H1 (cell line): ENCODE measurements at regions not wholly inside any gene's neighbourhood (a gene's known extent, or its start where the extent isn't known, plus 50 kb on each side); places are given as distances from the start of the nearest gene placed in this dataset.

ENCODE experiments used
- CTCF ChIA-PET: fragments of 300-600 bp; sonication (Branson Sonifier 250); formaldehyde crosslinking; loops from one replicate; lab custom pipeline; 2021; ENCODE audit not compliant: partially characterized antibody; lab: Charles Lee
- POLR2A ChIA-PET: fragments of 300-600 bp; sonication (Branson Sonifier 250); formaldehyde crosslinking; loops from one replicate; lab custom pipeline; 2021; ENCODE audit warnings: inconsistent platforms; ENCODE audit not compliant: partially characterized antibody; lab: Charles Lee
- DNase-seq, 2 experiments: peaks; one replicate each; pipeline versions ENCODE4 v3.0.0 to v3.0.0-alpha.2; 2010 to 2022; ENCODE audit warnings: low spot score in 2 of 2, low read depth in 1 of 2, mixed read lengths in 1 of 2
- FAIRE-seq: peaks from 2 replicates; lab custom pipeline; 2011; peaks lifted over from hg19 to GRCh38; lab: Jason Lieb, UNC
- H2AFZ ChIP-seq: 2 replicates; pipeline ENCODE4 v1.8.1; 2012; ENCODE audit warnings: low read length, inconsistent platforms
- H2AK5ac ChIP-seq: 2 replicates; pipeline ENCODE4 v1.6.1; 2013; ENCODE audit warnings: low read depth, low read length
- H2BK120ac ChIP-seq: replicated peaks from 2 replicates; pipeline ENCODE3; 2013; ENCODE audit warnings: low read depth, low read length, inconsistent platforms
- H2BK12ac ChIP-seq: 2 replicates; pipeline ENCODE4 v1.6.1; 2013; ENCODE audit warnings: low read depth, low read length
- H2BK15ac ChIP-seq: 2 replicates; pipeline ENCODE4 v1.6.1; 2013; ENCODE audit warnings: low read length
- H2BK20ac ChIP-seq: 2 replicates; pipeline ENCODE4 v1.6.1; 2013; ENCODE audit warnings: low read length
- H2BK5ac ChIP-seq: 2 replicates; pipeline ENCODE4 v1.6.1; 2013; ENCODE audit warnings: low read depth, low read length
- H3K14ac ChIP-seq: 2 replicates; pipeline ENCODE4 v1.6.1; 2013; ENCODE audit warnings: inconsistent platforms; ENCODE audit not compliant: insufficient read length
- H3K18ac ChIP-seq: 2 replicates; pipeline ENCODE4 v1.6.1; 2013; ENCODE audit warnings: low read length; ENCODE audit errors: extremely low read depth
- H3K23ac ChIP-seq: 2 replicates; pipeline ENCODE4 v1.6.1; 2013; ENCODE audit warnings: inconsistent platforms; ENCODE audit not compliant: insufficient read length
- H3K23me2 ChIP-seq: 2 replicates; pipeline ENCODE4 v1.6.1; 2013; ENCODE audit warnings: low read depth, low read length
- H3K27ac ChIP-seq: 2 replicates; pipeline ENCODE4 v1.6.1; 2011; ENCODE audit warnings: low read depth, low read length, inconsistent platforms
- H3K27me3 ChIP-seq, 4 experiments: replicated peaks in 1 of 4; 1 replicate in 1 of 4; 2 replicates in 3 of 4; pipeline versions ENCODE4 v1.6.1 to v1.8.1; 2011 to 2013; ENCODE audit warnings: low read length in 3 of 4, mild to moderate bottlenecking in 3 of 4, inconsistent platforms in 2 of 4, mixed read lengths in 2 of 4, moderate library complexity in 1 of 4; ENCODE audit not compliant: control insufficient read depth in 3 of 4, insufficient read depth in 3 of 4; ENCODE audit errors: extremely low read depth in 1 of 4
- H3K36me3 ChIP-seq, 4 experiments: 2 replicates each; pipeline versions ENCODE4 v1.6.1 to v1.8.1; 2011 to 2013; ENCODE audit warnings: mild to moderate bottlenecking in 4 of 4, low read length in 3 of 4, moderate library complexity in 2 of 4, control low read depth in 1 of 4, inconsistent platforms in 1 of 4; ENCODE audit not compliant: insufficient read depth in 4 of 4, control insufficient read depth in 2 of 4
- H3K4ac ChIP-seq: replicated peaks from 2 replicates; pipeline ENCODE3; 2013; ENCODE audit warnings: low read length, low read depth, mixed read lengths, inconsistent platforms; ENCODE audit not compliant: insufficient read length
- H3K4me1 ChIP-seq, 4 experiments: replicated peaks in 1 of 4; 1 replicate in 1 of 4; 2 replicates in 3 of 4; pipeline versions ENCODE4 v1.6.1 to v1.8.1; 2011 to 2013; ENCODE audit warnings: low read length in 3 of 4, inconsistent platforms in 2 of 4, mixed read lengths in 1 of 4; ENCODE audit not compliant: insufficient read depth in 4 of 4, control insufficient read depth in 3 of 4
- H3K4me2 ChIP-seq, 2 experiments: 2 replicates each; pipeline versions ENCODE4 v1.6.1 to v1.8.1; 2011 to 2013; ENCODE audit warnings: low read depth in 2 of 2, low read length in 2 of 2, control low read depth in 1 of 2, inconsistent platforms in 1 of 2, mild to moderate bottlenecking in 1 of 2; ENCODE audit not compliant: insufficient read depth in 1 of 2
- H3K4me3 ChIP-seq, 4 experiments: fragments of 200-600, 300-600 bp in 1 of 4; sonication (generic), shearing (Covaris generic), sonication (Bioruptor Twin) in 1 of 4; 2 replicates each; pipeline versions ENCODE4 v1.5.1 to v1.8.1; 2011 to 2016; ENCODE audit warnings: low read length in 4 of 4, low read depth in 3 of 4, control low read depth in 2 of 4, inconsistent platforms in 2 of 4, mild to moderate bottlenecking in 2 of 4, mixed read lengths in 1 of 4, moderate library complexity in 1 of 4; ENCODE audit not compliant: insufficient read depth in 2 of 4; ENCODE audit errors: extremely low read depth in 1 of 4
- H3K56ac ChIP-seq: replicated peaks from 2 replicates; pipeline ENCODE3; 2013; ENCODE audit warnings: low read depth, mild to moderate bottlenecking, mixed read lengths, low read length, inconsistent platforms; ENCODE audit not compliant: insufficient read length
- H3K79me1 ChIP-seq: 2 replicates; pipeline ENCODE4 v1.6.1; 2013; ENCODE audit warnings: low read depth, low read length, control low read depth
- H3K79me2 ChIP-seq, 2 experiments: 2 replicates each; pipeline versions ENCODE4 v1.6.1 to v1.8.1; 2012 to 2013; ENCODE audit warnings: low read length in 2 of 2, mild to moderate bottlenecking in 2 of 2, inconsistent platforms in 1 of 2; ENCODE audit not compliant: insufficient read depth in 2 of 2, control insufficient read depth in 1 of 2
- H3K9ac ChIP-seq, 4 experiments: replicated peaks in 1 of 4; 1 replicate in 1 of 4; 2 replicates in 3 of 4; pipeline versions ENCODE4 v1.6.1 to v1.8.1; 2011 to 2013; ENCODE audit warnings: low read depth in 3 of 4, low read length in 3 of 4, control low read depth in 2 of 4, mild to moderate bottlenecking in 2 of 4, moderate library complexity in 2 of 4, inconsistent platforms in 1 of 4; ENCODE audit errors: extremely low read depth in 1 of 4
- H3K9me3 ChIP-seq, 2 experiments: 2 replicates each; pipeline versions ENCODE4 v1.6.1 to v1.8.1; 2012 to 2013; ENCODE audit warnings: mild to moderate bottlenecking in 2 of 2, moderate library complexity in 2 of 2, control low read depth in 1 of 2, inconsistent platforms in 1 of 2, low read depth in 1 of 2, low read length in 1 of 2, mixed read lengths in 1 of 2; ENCODE audit not compliant: insufficient read depth in 2 of 2
- H4K20me1 ChIP-seq, 2 experiments: replicated peaks in 1 of 2; 2 replicates each; pipeline versions ENCODE3 to v1.8.1; 2011 to 2013; ENCODE audit warnings: inconsistent platforms in 2 of 2, low read length in 2 of 2, mild to moderate bottlenecking in 1 of 2; ENCODE audit not compliant: insufficient read depth in 2 of 2, control insufficient read depth in 1 of 2
- H4K5ac ChIP-seq: 2 replicates; pipeline ENCODE4 v1.6.1; 2013; ENCODE audit warnings: low read length, low read depth, mixed read lengths, inconsistent platforms; ENCODE audit not compliant: insufficient read length
- H4K8ac ChIP-seq: 2 replicates; pipeline ENCODE4 v1.8.0; 2013; ENCODE audit warnings: mild to moderate bottlenecking, moderate library complexity, low read length, inconsistent platforms; ENCODE audit not compliant: insufficient read depth; ENCODE audit errors: extremely low read depth
- H4K91ac ChIP-seq: replicated peaks from 2 replicates; pipeline ENCODE3; 2013; ENCODE audit warnings: low read length, mixed read lengths, inconsistent platforms; ENCODE audit not compliant: insufficient read length
- BACH1 ChIP-seq: IDR thresholded peaks from 2 replicates; pipeline ENCODE4 v1.6.1; 2012; ENCODE audit warnings: low read length, improper control_type of control experiment
- CHD1 ChIP-seq: IDR thresholded peaks from 2 replicates; pipeline ENCODE4 v1.6.1; 2012; ENCODE audit warnings: low read depth, low read length, improper control_type of control experiment
- HDAC6 ChIP-seq: IDR thresholded peaks from one replicate; pipeline ENCODE4 v1.7.1; 2012; ENCODE audit warnings: low read depth, mild to moderate bottlenecking, inconsistent platforms, low read length, moderate library complexity
- JUND ChIP-seq: IDR thresholded peaks from 2 replicates; pipeline ENCODE4 v1.6.1; 2011; ENCODE audit warnings: mild to moderate bottlenecking, improper control_type of control experiment, low read length
- KDM1A ChIP-seq: fragments of 200-600, 300-600 bp; sonication (generic); IDR thresholded peaks from 2 replicates; pipeline ENCODE4 v1.7.1; 2016; ENCODE audit warnings: mild to moderate bottlenecking, low read length, borderline replicate concordance
- MAFK ChIP-seq: IDR thresholded peaks from 2 replicates; pipeline ENCODE4 v1.6.1; 2012; ENCODE audit warnings: low read depth, mild to moderate bottlenecking, improper control_type of control experiment, low read length
- NRF1 ChIP-seq: IDR thresholded peaks from 2 replicates; pipeline ENCODE4 v1.6.1; 2011; ENCODE audit warnings: mild to moderate bottlenecking, low read depth, low read length, improper control_type of control experiment
- PHF8 ChIP-seq: fragments of 200-600 bp; sonication (generic); conservative IDR thresholded peaks from 2 replicates; pipeline ENCODE4 v1.7.1; 2012; ENCODE audit warnings: low read depth, mild to moderate bottlenecking, inconsistent platforms, low read length, moderate library complexity
- POU5F1 ChIP-seq: IDR thresholded peaks from 2 replicates; pipeline ENCODE4 v1.6.1; 2011; ENCODE audit warnings: low read depth, mild to moderate bottlenecking, low read length, moderate library complexity
- SAP30 ChIP-seq: fragments of 300-600 bp; sonication (generic); IDR thresholded peaks from 2 replicates; pipeline ENCODE4 v1.7.1; 2012; ENCODE audit warnings: low read length, moderate library complexity, mild to moderate bottlenecking, inconsistent platforms; ENCODE audit not compliant: insufficient read depth, insufficient replicate concordance
- SUZ12 ChIP-seq: fragments of 200-600 bp; sonication (generic); IDR thresholded peaks from 2 replicates; pipeline ENCODE4 v1.6.1; 2012; ENCODE audit warnings: mild to moderate bottlenecking, inconsistent platforms, low read length, moderate library complexity, mixed read lengths
- TAF1 ChIP-seq: IDR thresholded peaks from 2 replicates; pipeline ENCODE4 v1.6.1; 2011; ENCODE audit warnings: mild to moderate bottlenecking, low read depth, low read length
- WGBS, 2 experiments: shearing (Covaris generic) in 1 of 2; methylation state at CpG; one replicate each; pipeline versions ENCODE4 v1.1.6 to v1.1.7; 2013 to 2015; ENCODE audit warnings: low lambda C conversion rate in 2 of 2, mixed read lengths in 2 of 2, inconsistent platforms in 1 of 2, low coverage in 1 of 2, missing lambda C conversion rate in 1 of 2; ENCODE audit not compliant: insufficient replicate concordance in 2 of 2, insufficient coverage in 1 of 2, insufficient read length in 1 of 2; ENCODE audit errors: extremely low coverage in 1 of 2, missing lambda C conversion rate in 1 of 2; 5-methylcytosine and 5-hydroxymethylcytosine counted together
- TF ChIP-seq, protein P1 (sequence below), 3 experiments: IDR thresholded peaks; 1 replicate in 2 of 3; 2 replicates in 1 of 3; pipeline versions ENCODE4 v1.5.1 to v1.6.1; 2011; ENCODE audit warnings: low read length in 3 of 3, mild to moderate bottlenecking in 3 of 3, inconsistent platforms in 2 of 3, low read depth in 1 of 3, moderate library complexity in 1 of 3; ENCODE audit not compliant: insufficient read depth in 1 of 3; ENCODE audit errors: control extremely low read depth in 1 of 3

- Histone ChIP-seq H3K18ac (no peak overlapping the region), H2BK5ac (no peak overlapping the region), H2BK120ac (no peak overlapping the region), H3K4ac (no peak overlapping the region), H3K4me1 (peaks cover 0 to 4% (median 0%) of the 10 kb centered on the region in 4 experiments; a peak in 2 of 7 replicates), H3K27ac (no peak overlapping the region), H4K20me1 (no peaks in the 10 kb centered on the region), H3K4me2 (no peak overlapping the region), H2BK12ac (no peak overlapping the region), H3K4me3 (no peak overlapping the region), H3K23ac (no peak overlapping the region), H3K23me2 (no peaks in the 10 kb centered on the region), H3K36me3 (no peaks in the 10 kb centered on the region), H3K79me1 (no peaks in the 10 kb centered on the region), H2AFZ (no peak overlapping the region), H2BK20ac (no peak overlapping the region), H3K79me2 (no peaks in the 10 kb centered on the region), H2BK15ac (no peak overlapping the region), H3K9me3 (no peaks in the 10 kb centered on the region), H3K56ac (no peak overlapping the region), H3K9ac (no peak overlapping the region), H4K5ac (no peak overlapping the region), H4K8ac (no peak overlapping the region), H3K14ac (no peak overlapping the region), H4K91ac (no peak overlapping the region), H3K27me3 (no peaks in the 10 kb centered on the region), H2AK5ac (no peak overlapping the region)
- FAIRE-seq, result no peak
- 94% methylated on average over 4 of the region's 4 CpGs; no CpG with 5 or more reads in 1 of the 2 experiments for WGBS, 2 experiments
- no peak for DNase-seq
- POLR2A ChIA-PET, result no interaction called here
- CTCF ChIA-PET, result interaction anchor here (1.3 to 1.5 kb wide), 2 partner anchors 32 to 275 kb away, joined by 3 read pairs; no protein-coding TSS in a partner anchor
- TF ChIP-seq BACH1 (no peak), SAP30 (no peak), SUZ12 (no peak), TAF1 (no peak), HDAC6 (no peak), NRF1 (no peak), PHF8 (no peak), JUND (no peak), MAFK (no peak), POU5F1 (no peak), KDM1A (no peak), CHD1 (no peak)
- TF ChIP-seq, protein P1, sequence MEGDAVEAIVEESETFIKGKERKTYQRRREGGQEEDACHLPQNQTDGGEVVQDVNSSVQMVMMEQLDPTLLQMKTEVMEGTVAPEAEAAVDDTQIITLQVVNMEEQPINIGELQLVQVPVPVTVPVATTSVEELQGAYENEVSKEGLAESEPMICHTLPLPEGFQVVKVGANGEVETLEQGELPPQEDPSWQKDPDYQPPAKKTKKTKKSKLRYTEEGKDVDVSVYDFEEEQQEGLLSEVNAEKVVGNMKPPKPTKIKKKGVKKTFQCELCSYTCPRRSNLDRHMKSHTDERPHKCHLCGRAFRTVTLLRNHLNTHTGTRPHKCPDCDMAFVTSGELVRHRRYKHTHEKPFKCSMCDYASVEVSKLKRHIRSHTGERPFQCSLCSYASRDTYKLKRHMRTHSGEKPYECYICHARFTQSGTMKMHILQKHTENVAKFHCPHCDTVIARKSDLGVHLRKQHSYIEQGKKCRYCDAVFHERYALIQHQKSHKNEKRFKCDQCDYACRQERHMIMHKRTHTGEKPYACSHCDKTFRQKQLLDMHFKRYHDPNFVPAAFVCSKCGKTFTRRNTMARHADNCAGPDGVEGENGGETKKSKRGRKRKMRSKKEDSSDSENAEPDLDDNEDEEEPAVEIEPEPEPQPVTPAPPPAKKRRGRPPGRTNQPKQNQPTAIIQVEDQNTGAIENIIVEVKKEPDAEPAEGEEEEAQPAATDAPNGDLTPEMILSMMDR (IDR thresholded peaks at IDR 0.05; ENCODE audit: control extremely low read depth in 1 of 3, insufficient read depth in 1 of 3, low read depth in 1 of 3, low read length in 3 of 3), result no peak
Observed at GRCh38 chr2:181397331-181397730, 59.9 kb upstream of the ITGA4 start.
